Endodermal cell (in vitro differentiated cells): ENCODE measurements at regions not wholly inside any gene's neighbourhood (a gene's known extent, or its start where the extent isn't known, plus 50 kb on each side); places are given as distances from the start of the nearest gene placed in this dataset.
"Not testable (repeated sequence)": the region's sequence is repeated elsewhere in the genome, so short reads cannot be mapped to it uniquely, and the experiment has no call there.

Source experiments
- DNase-seq: peaks from one replicate; pipeline ENCODE4 v3.0.0-alpha.2; 2017
- H3K27ac ChIP-seq: 2 replicates; pipeline ENCODE4 v1.5.1; 2013; ENCODE audit warnings: mild to moderate bottlenecking, low read depth, low read length, moderate library complexity
- H3K27me3 ChIP-seq: 2 replicates; pipeline ENCODE4 v1.6.1; 2013; ENCODE audit warnings: mild to moderate bottlenecking, low read length, moderate library complexity; ENCODE audit not compliant: insufficient read depth, control insufficient read depth, poor library complexity, severe bottlenecking
- H3K36me3 ChIP-seq: 2 replicates; pipeline ENCODE4 v1.7.0; 2013; ENCODE audit warnings: mild to moderate bottlenecking, low read length, moderate library complexity; ENCODE audit not compliant: control insufficient read depth, insufficient read depth
- H3K4me1 ChIP-seq: one replicate; pipeline ENCODE4 v1.7.0; 2013; ENCODE audit warnings: low read length; ENCODE audit not compliant: control insufficient read depth, insufficient read depth
- H3K4me3 ChIP-seq: 2 replicates; pipeline ENCODE4 v1.5.1; 2013; ENCODE audit warnings: mild to moderate bottlenecking, low read length, moderate library complexity
- H3K9ac ChIP-seq: 2 replicates; pipeline ENCODE4 v1.6.1; 2013; ENCODE audit warnings: mild to moderate bottlenecking, low read length, moderate library complexity; ENCODE audit not compliant: poor library complexity, severe bottlenecking; ENCODE audit errors: extremely low read depth
- H3K9me3 ChIP-seq: 2 replicates; pipeline ENCODE4 v1.6.1; 2013; ENCODE audit warnings: mild to moderate bottlenecking, low read length, moderate library complexity; ENCODE audit not compliant: control insufficient read depth
- H3K27ac Mint-ChIP-seq: 2 replicates; pipeline ENCODE4 v1.8.0; 2020; ENCODE audit warnings: mixed read lengths
- H3K27me3 Mint-ChIP-seq: 2 replicates; pipeline ENCODE4 v1.8.0; 2021; ENCODE audit warnings: mild to moderate bottlenecking, mixed read lengths; ENCODE audit not compliant: insufficient read depth
- H3K36me3 Mint-ChIP-seq: 2 replicates; pipeline ENCODE4 v1.8.0; 2020; ENCODE audit warnings: low read depth, mixed read lengths
- H3K4me1 Mint-ChIP-seq: 2 replicates; pipeline ENCODE4 v1.8.0; 2020; ENCODE audit warnings: mixed read lengths
- H3K4me3 Mint-ChIP-seq: 2 replicates; pipeline ENCODE4 v1.8.0; 2020; ENCODE audit warnings: mild to moderate bottlenecking, moderate library complexity, mixed read lengths
- H3K9me3 Mint-ChIP-seq: 2 replicates; pipeline ENCODE4 v1.8.0; 2020; ENCODE audit warnings: mild to moderate bottlenecking, mixed read lengths
- WGBS, 2 experiments: methylation state at CpG; one replicate each; pipeline versions ENCODE4 v1.1.5 to v1.1.7; 2013; ENCODE audit warnings: missing lambda C conversion rate in 2 of 2, mixed read lengths in 1 of 2; ENCODE audit not compliant: insufficient coverage in 1 of 2, insufficient read length in 1 of 2; 5-methylcytosine and 5-hydroxymethylcytosine counted together
- TF ChIP-seq, protein P1 (sequence below): fragments of 200-600 bp; sonication (generic); conservative IDR thresholded peaks from 2 replicates; pipeline ENCODE4 v1.5.0; 2021; ENCODE audit warnings: antibody characterized with exemption, mild to moderate bottlenecking

GRCh38 chr6:47174502-47175023 is 132.4 kb upstream of the ADGRF1 start:
- Mint-ChIP-seq H3K9me3 (peaks cover 5% of the 10 kb centered on the region), H3K27me3 (no peaks in the 10 kb centered on the region), H3K4me1 (no peaks in the 10 kb centered on the region), H3K4me3 (no peak overlapping the region), H3K27ac (no peak overlapping the region), H3K36me3 (no peaks in the 10 kb centered on the region)
- no peaks in the 10 kb centered on the region for H3K9me3 ChIP-seq
- DNase-seq, result no peak
- H3K9ac ChIP-seq, result no peak overlapping the region
- no peaks in the 10 kb centered on the region for H3K27me3 ChIP-seq
- peaks cover 4% of the 10 kb centered on the region for H3K4me1 ChIP-seq
- TF ChIP-seq, protein P1, sequence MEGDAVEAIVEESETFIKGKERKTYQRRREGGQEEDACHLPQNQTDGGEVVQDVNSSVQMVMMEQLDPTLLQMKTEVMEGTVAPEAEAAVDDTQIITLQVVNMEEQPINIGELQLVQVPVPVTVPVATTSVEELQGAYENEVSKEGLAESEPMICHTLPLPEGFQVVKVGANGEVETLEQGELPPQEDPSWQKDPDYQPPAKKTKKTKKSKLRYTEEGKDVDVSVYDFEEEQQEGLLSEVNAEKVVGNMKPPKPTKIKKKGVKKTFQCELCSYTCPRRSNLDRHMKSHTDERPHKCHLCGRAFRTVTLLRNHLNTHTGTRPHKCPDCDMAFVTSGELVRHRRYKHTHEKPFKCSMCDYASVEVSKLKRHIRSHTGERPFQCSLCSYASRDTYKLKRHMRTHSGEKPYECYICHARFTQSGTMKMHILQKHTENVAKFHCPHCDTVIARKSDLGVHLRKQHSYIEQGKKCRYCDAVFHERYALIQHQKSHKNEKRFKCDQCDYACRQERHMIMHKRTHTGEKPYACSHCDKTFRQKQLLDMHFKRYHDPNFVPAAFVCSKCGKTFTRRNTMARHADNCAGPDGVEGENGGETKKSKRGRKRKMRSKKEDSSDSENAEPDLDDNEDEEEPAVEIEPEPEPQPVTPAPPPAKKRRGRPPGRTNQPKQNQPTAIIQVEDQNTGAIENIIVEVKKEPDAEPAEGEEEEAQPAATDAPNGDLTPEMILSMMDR, result no peak
- H3K4me3 ChIP-seq, result no peak overlapping the region
- no peak overlapping the region for H3K27ac ChIP-seq
- WGBS, 2 experiments, result 88 to 100% methylated on average over 4 of the region's 4 CpGs
- H3K36me3 ChIP-seq, result no peaks in the 10 kb centered on the region

- not testable (repeated sequence) for H3K9me3 ChIP-seq, H3K4me1 ChIP-seq, H3K36me3 Mint-ChIP-seq, H3K9ac ChIP-seq, DNase-seq, H3K27ac Mint-ChIP-seq, H3K27ac ChIP-seq, H3K4me3 Mint-ChIP-seq, H3K4me1 Mint-ChIP-seq, H3K9me3 Mint-ChIP-seq, H3K4me3 ChIP-seq, H3K27me3 ChIP-seq, H3K36me3 ChIP-seq, H3K27me3 Mint-ChIP-seq
- 85 to 96% methylated on average over 4 of the region's 4 CpGs for WGBS, 2 experiments
Observed at GRCh38 chr6:47174063-47174462, 131.9 kb upstream of the ADGRF1 start.

GRCh38 chr6:47173145-47173544 is 131.0 kb upstream of the ADGRF1 start:
- H3K9me3 ChIP-seq, H3K36me3 Mint-ChIP-seq, H3K9me3 Mint-ChIP-seq, H3K9ac ChIP-seq, H3K4me1 Mint-ChIP-seq, H3K27me3 Mint-ChIP-seq, DNase-seq, H3K4me3 ChIP-seq, H3K27ac Mint-ChIP-seq, H3K27ac ChIP-seq, H3K27me3 ChIP-seq, H3K4me1 ChIP-seq, H3K36me3 ChIP-seq, H3K4me3 Mint-ChIP-seq: not testable (repeated sequence)
- 95% methylated on average over 2 of the region's 3 CpGs; no CpG with 5 or more reads in 1 of the 2 experiments for WGBS, 2 experiments

GRCh38 chr6:47170617-47170947 is 128.4 kb upstream of the ADGRF1 start:
- Mint-ChIP-seq H3K4me3 (no peak overlapping the region), H3K9me3 (peaks cover 5% of the 10 kb centered on the region), H3K27me3 (no peaks in the 10 kb centered on the region), H3K36me3 (no peaks in the 10 kb centered on the region), H3K27ac (no peak overlapping the region), H3K4me1 (peaks cover 9% of the 10 kb centered on the region)
- no peaks in the 10 kb centered on the region for H3K27me3 ChIP-seq
- no peaks in the 10 kb centered on the region for H3K36me3 ChIP-seq
- no peak overlapping the region for H3K4me3 ChIP-seq
- H3K4me1 ChIP-seq, result no peaks in the 10 kb centered on the region
- no peak overlapping the region for H3K27ac ChIP-seq
- TF ChIP-seq, protein P1, result no peak
- H3K9me3 ChIP-seq, result no peaks in the 10 kb centered on the region
- no peak overlapping the region for H3K9ac ChIP-seq
- WGBS, 2 experiments, result 88 to 90% methylated on average over 2 to 3 of the region's 3 CpGs
- no peak for DNase-seq
